ENCODE measurements at regions not wholly inside any gene's neighbourhood (a gene's known extent, or its start where the extent isn't known, plus 50 kb on each side); places are given as distances from the start of the nearest gene placed in this dataset.

- no peak for DNase-seq
- in situ Hi-C loops (cut with MboI; ENCODE audit: low sequenced_read_pairs in 4 of 4) (no loop called here), intact Hi-C loops (cut with DNase I; ENCODE audit: low total_unique reads) (no loop called here)
- Histone ChIP-seq H3K27me3 (no peaks in the 10 kb centered on the region), H3K27ac (no peak overlapping the region), H3K4me1 (no peaks in the 10 kb centered on the region), H3K4me3 (no peak overlapping the region), H3K9me3 (no peaks in the 10 kb centered on the region), H3K36me3 (no peaks in the 10 kb centered on the region)
- no peak for TF ChIP-seq POLR2A (IDR thresholded peaks at IDR 0.05)
- TF ChIP-seq CTCF (IDR thresholded peaks at IDR 0.05 in 4 of 5, conservative IDR thresholded peaks at IDR 0.05 in 1 of 5): no peak
- no peak for ATAC-seq
These were observed 189.3 kb downstream of the POU4F1 start for GRCh38 chr13:78413887-78414553.

GRCh38 chr13:78410847-78411246, 192.5 kb downstream of the POU4F1 start:
- intact Hi-C loops (cut with DNase I; ENCODE audit: low total_unique reads) (no loop called here), in situ Hi-C loops (cut with MboI; ENCODE audit: low sequenced_read_pairs in 4 of 4) (no loop called here)
- no peak overlapping the region for H3K27ac ChIP-seq
- H3K4me3 ChIP-seq: no peak overlapping the region
- TF ChIP-seq CTCF (IDR thresholded peaks at IDR 0.05 in 4 of 5, conservative IDR thresholded peaks at IDR 0.05 in 1 of 5) (no peak), POLR2A (IDR thresholded peaks at IDR 0.05) (no peak)
- ATAC-seq (no peak), DNase-seq (no peak)
- no peaks in the 10 kb centered on the region for H3K4me1 ChIP-seq
- no peaks in the 10 kb centered on the region for H3K9me3 ChIP-seq
- H3K27me3 ChIP-seq: no peaks in the 10 kb centered on the region
- no peaks in the 10 kb centered on the region for H3K36me3 ChIP-seq

GRCh38 chr13:78410164-78410563, 193.2 kb downstream of the POU4F1 start:
- intact Hi-C loops (cut with DNase I; ENCODE audit: low total_unique reads): no loop called here
- ATAC-seq (no peak), DNase-seq (no peak)
- H3K4me1 ChIP-seq: no peaks in the 10 kb centered on the region
- H3K4me3 ChIP-seq: no peak overlapping the region
- TF ChIP-seq CTCF (IDR thresholded peaks at IDR 0.05 in 4 of 5, conservative IDR thresholded peaks at IDR 0.05 in 1 of 5): no peak
- no peak for TF ChIP-seq POLR2A (IDR thresholded peaks at IDR 0.05)
- H3K9me3 ChIP-seq: no peaks in the 10 kb centered on the region
- no peaks in the 10 kb centered on the region for H3K27me3 ChIP-seq
- H3K36me3 ChIP-seq: no peaks in the 10 kb centered on the region
- in situ Hi-C loops (cut with MboI; ENCODE audit: low sequenced_read_pairs in 4 of 4): no loop called here
- H3K27ac ChIP-seq: no peak overlapping the region

GRCh38 chr13:78409172-78409571, 194.2 kb downstream of the POU4F1 start:
- DNase-seq (no peak), ATAC-seq (no peak)
- Histone ChIP-seq H3K36me3 (no peaks in the 10 kb centered on the region), H3K27ac (no peak overlapping the region), H3K9me3 (no peaks in the 10 kb centered on the region), H3K4me3 (no peak overlapping the region), H3K27me3 (no peaks in the 10 kb centered on the region), H3K4me1 (no peaks in the 10 kb centered on the region)
- in situ Hi-C loops (cut with MboI; ENCODE audit: low sequenced_read_pairs in 4 of 4): no loop called here
- no peak for TF ChIP-seq POLR2A (IDR thresholded peaks at IDR 0.05)
- intact Hi-C loops (cut with DNase I; ENCODE audit: low total_unique reads): no loop called here

- in situ Hi-C loops (cut with MboI; ENCODE audit: low sequenced_read_pairs in 4 of 4) (no loop called here), intact Hi-C loops (cut with DNase I; ENCODE audit: low total_unique reads) (no loop called here)
- Histone ChIP-seq H3K36me3 (no peaks in the 10 kb centered on the region), H3K4me1 (no peaks in the 10 kb centered on the region), H3K27ac (no peak overlapping the region), H3K9me3 (no peaks in the 10 kb centered on the region), H3K4me3 (no peak overlapping the region), H3K27me3 (no peaks in the 10 kb centered on the region)
- DNase-seq (no peak), ATAC-seq (no peak)
- TF ChIP-seq CTCF (IDR thresholded peaks at IDR 0.05 in 4 of 5, conservative IDR thresholded peaks at IDR 0.05 in 1 of 5) (no peak), POLR2A (IDR thresholded peaks at IDR 0.05) (no peak)
These were observed 198.4 kb downstream of the POU4F1 start for GRCh38 chr13:78404846-78405360.
